ENCODE measurements at regions not wholly inside any gene's neighbourhood (a gene's known extent, or its start where the extent isn't known, plus 50 kb on each side); places are given as distances from the start of the nearest gene placed in this dataset.

DNA sequence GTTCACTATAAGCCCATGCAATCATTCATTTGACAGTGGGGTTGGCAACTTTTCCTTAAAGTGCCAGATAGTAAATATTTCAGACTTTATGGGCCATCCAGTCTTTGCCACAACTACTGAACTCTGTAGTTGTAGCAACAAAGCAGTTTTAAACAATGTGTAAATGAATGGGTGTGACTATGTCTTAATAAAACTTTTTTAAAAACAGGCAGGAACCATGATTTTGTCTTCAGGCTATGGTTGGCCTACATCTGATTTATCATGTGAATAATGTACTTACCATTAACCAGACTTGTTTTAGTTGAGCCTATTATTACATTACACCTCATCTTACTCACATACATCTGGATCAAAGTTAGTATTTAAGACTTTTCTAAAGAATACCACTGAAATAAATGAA is 361.6 kb downstream of the GABRG2 start:
- H3K4me3 ChIP-seq (replicated peaks in 1 of 3; ENCODE audit: insufficient read depth in 1 of 3, low read depth in 1 of 3, low read length in 3 of 3): no peak overlapping the region
- DNase-seq (ENCODE audit: low read depth, low spot score) (no peak), FAIRE-seq (no peak)
- intact Hi-C loops (cut with micrococcal nuclease): no loop called here
- H3K4me2 ChIP-seq (ENCODE audit: insufficient read depth, low read length): no peak overlapping the region
- CTCF ChIA-PET: no interaction called here
- no peak for TF ChIP-seq POLR2A (IDR thresholded peaks at IDR 0.05; ENCODE audit: low read depth, low read length)
- BruUV-seq (replicated peaks): no TSS peak
- H2AFZ ChIP-seq (ENCODE audit: low read depth, low read length): no peak overlapping the region
- no peaks in the 10 kb centered on the region for H3K4me1 ChIP-seq (ENCODE audit: control insufficient read depth, extremely low read depth, insufficient read depth, low read length)
- dilution Hi-C loops (cut with MboI; ENCODE audit: extremely low pct_ligation_motif_present, low sequenced_read_pairs): no loop called here
- H3K36me3 ChIP-seq (ENCODE audit: control insufficient read depth in 2 of 2, extremely low read depth in 1 of 2, insufficient read depth in 2 of 2, low read length in 2 of 2): no peaks in the 10 kb centered on the region
- H3K27ac ChIP-seq (ENCODE audit: insufficient read depth, low read depth, low read length): no peak overlapping the region
- POLR2A ChIA-PET: no interaction called here
- H3K9me3 ChIP-seq (replicated peaks; ENCODE audit: control insufficient read depth, insufficient read depth, low read length): no peaks in the 10 kb centered on the region
- H3K27me3 ChIP-seq (ENCODE audit: control insufficient read depth in 2 of 2, insufficient read depth in 2 of 2, low read length in 2 of 2): no peaks in the 10 kb centered on the region
- H3K79me2 ChIP-seq (ENCODE audit: control insufficient read depth, insufficient read depth, low read length): no peaks in the 10 kb centered on the region
- H3K9me1 ChIP-seq (replicated peaks; ENCODE audit: control insufficient read depth, extremely low read depth, insufficient read depth, low read length): no peaks in the 10 kb centered on the region
- no peaks in the 10 kb centered on the region for H4K20me1 ChIP-seq (replicated peaks; ENCODE audit: control insufficient read depth, extremely low read depth, insufficient read depth, low read length)
- H3K9ac ChIP-seq (replicated peaks; ENCODE audit: extremely low read depth, insufficient read depth, low read length): no peak overlapping the region

DNA sequence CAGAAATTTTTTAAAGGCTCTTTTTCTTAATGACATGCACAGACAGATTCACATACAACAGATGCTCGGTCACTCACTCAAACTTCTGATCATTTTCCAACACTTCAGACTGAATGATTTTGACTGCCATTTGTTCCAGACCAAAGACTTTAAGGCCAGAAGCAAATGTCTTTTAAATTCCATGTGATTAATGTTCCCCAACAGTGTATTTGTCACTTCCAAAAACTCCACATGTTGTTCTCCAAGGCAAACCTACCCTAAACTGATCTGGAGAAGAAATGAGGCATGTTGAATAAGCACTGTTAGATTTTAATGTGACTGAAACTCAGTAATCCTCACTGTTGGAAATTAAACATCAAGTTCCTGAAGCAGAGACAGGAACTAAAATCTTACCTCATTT is 366.7 kb downstream of the GABRG2 start:
- Histone ChIP-seq H4K20me1 (replicated peaks; ENCODE audit: control insufficient read depth, extremely low read depth, insufficient read depth, low read length) (no peaks in the 10 kb centered on the region), H3K79me2 (ENCODE audit: control insufficient read depth, insufficient read depth, low read length) (no peaks in the 10 kb centered on the region), H3K4me1 (ENCODE audit: control insufficient read depth, extremely low read depth, insufficient read depth, low read length) (no peaks in the 10 kb centered on the region), H3K27me3 (ENCODE audit: control insufficient read depth in 2 of 2, insufficient read depth in 2 of 2, low read length in 2 of 2) (no peaks in the 10 kb centered on the region), H3K4me3 (replicated peaks in 1 of 3; ENCODE audit: insufficient read depth in 1 of 3, low read depth in 1 of 3, low read length in 3 of 3) (no peak overlapping the region), H3K9me3 (replicated peaks; ENCODE audit: control insufficient read depth, insufficient read depth, low read length) (no peaks in the 10 kb centered on the region), H3K9me1 (replicated peaks; ENCODE audit: control insufficient read depth, extremely low read depth, insufficient read depth, low read length) (no peaks in the 10 kb centered on the region), H3K27ac (ENCODE audit: insufficient read depth, low read depth, low read length) (no peak overlapping the region), H2AFZ (ENCODE audit: low read depth, low read length) (no peak overlapping the region), H3K4me2 (ENCODE audit: insufficient read depth, low read length) (no peak overlapping the region), H3K9ac (replicated peaks; ENCODE audit: extremely low read depth, insufficient read depth, low read length) (no peak overlapping the region), H3K36me3 (ENCODE audit: control insufficient read depth in 2 of 2, extremely low read depth in 1 of 2, insufficient read depth in 2 of 2, low read length in 2 of 2) (no peaks in the 10 kb centered on the region)
- no peak for DNase-seq (ENCODE audit: low read depth, low spot score)
- intact Hi-C loops (cut with micrococcal nuclease) (no loop called here), dilution Hi-C loops (cut with MboI; ENCODE audit: extremely low pct_ligation_motif_present, low sequenced_read_pairs) (no loop called here)
- FAIRE-seq: no peak
- TF ChIP-seq POLR2A (IDR thresholded peaks at IDR 0.05; ENCODE audit: low read depth, low read length) (no peak), GATA2 (IDR thresholded peaks at IDR 0.05; ENCODE audit: insufficient read depth, insufficient read length, low read depth, low read length) (no peak)
- ChIA-PET CTCF (no interaction called here), POLR2A (no interaction called here)
- no TSS peak for BruUV-seq (replicated peaks)

DNA sequence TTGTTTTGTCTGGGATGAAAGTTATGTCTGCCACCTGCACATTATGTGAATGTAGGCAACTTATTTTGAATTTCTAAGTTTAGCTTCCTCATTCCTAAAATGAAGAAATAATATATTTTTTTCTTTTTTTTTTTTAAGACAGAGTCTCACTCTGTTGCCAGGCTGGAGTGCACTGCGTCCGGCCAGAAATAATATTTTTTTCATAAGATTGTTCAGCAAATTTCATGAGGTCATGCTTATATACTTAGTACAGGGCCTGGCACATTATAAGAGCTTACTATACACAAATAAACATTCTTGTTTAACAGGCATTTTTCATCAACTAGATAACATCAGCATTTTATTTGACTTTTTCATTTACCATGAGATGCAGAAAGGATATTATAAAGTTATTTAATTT is 368.5 kb downstream of the GABRG2 start:
- H3K27ac ChIP-seq (ENCODE audit: insufficient read depth, low read depth, low read length): no peak overlapping the region
- no peaks in the 10 kb centered on the region for H3K27me3 ChIP-seq (ENCODE audit: control insufficient read depth in 2 of 2, insufficient read depth in 2 of 2, low read length in 2 of 2)
- dilution Hi-C loops (cut with MboI; ENCODE audit: extremely low pct_ligation_motif_present, low sequenced_read_pairs): no loop called here
- H3K4me1 ChIP-seq (ENCODE audit: control insufficient read depth, extremely low read depth, insufficient read depth, low read length): no peaks in the 10 kb centered on the region
- ChIA-PET CTCF (no interaction called here), POLR2A (no interaction called here)
- H3K9me1 ChIP-seq (replicated peaks; ENCODE audit: control insufficient read depth, extremely low read depth, insufficient read depth, low read length): no peaks in the 10 kb centered on the region
- no peaks in the 10 kb centered on the region for H3K36me3 ChIP-seq (ENCODE audit: control insufficient read depth in 2 of 2, extremely low read depth in 1 of 2, insufficient read depth in 2 of 2, low read length in 2 of 2)
- intact Hi-C loops (cut with micrococcal nuclease): no loop called here
- DNase-seq (ENCODE audit: low read depth, low spot score): no peak
- H3K9ac ChIP-seq (replicated peaks; ENCODE audit: extremely low read depth, insufficient read depth, low read length): no peak overlapping the region
- H3K4me3 ChIP-seq (replicated peaks in 1 of 3; ENCODE audit: insufficient read depth in 1 of 3, low read depth in 1 of 3, low read length in 3 of 3): no peak overlapping the region
- no peaks in the 10 kb centered on the region for H3K79me2 ChIP-seq (ENCODE audit: control insufficient read depth, insufficient read depth, low read length)
- no peak overlapping the region for H3K4me2 ChIP-seq (ENCODE audit: insufficient read depth, low read length)
- BruUV-seq (replicated peaks): no TSS peak
- H4K20me1 ChIP-seq (replicated peaks; ENCODE audit: control insufficient read depth, extremely low read depth, insufficient read depth, low read length): no peaks in the 10 kb centered on the region
- no peak for TF ChIP-seq GATA2 (IDR thresholded peaks at IDR 0.05; ENCODE audit: insufficient read depth, insufficient read length, low read depth, low read length)
- TF ChIP-seq FOS (IDR thresholded peaks at IDR 0.05; ENCODE audit: borderline replicate concordance, insufficient read depth, low read length): no peak
- TF ChIP-seq, protein P1, sequence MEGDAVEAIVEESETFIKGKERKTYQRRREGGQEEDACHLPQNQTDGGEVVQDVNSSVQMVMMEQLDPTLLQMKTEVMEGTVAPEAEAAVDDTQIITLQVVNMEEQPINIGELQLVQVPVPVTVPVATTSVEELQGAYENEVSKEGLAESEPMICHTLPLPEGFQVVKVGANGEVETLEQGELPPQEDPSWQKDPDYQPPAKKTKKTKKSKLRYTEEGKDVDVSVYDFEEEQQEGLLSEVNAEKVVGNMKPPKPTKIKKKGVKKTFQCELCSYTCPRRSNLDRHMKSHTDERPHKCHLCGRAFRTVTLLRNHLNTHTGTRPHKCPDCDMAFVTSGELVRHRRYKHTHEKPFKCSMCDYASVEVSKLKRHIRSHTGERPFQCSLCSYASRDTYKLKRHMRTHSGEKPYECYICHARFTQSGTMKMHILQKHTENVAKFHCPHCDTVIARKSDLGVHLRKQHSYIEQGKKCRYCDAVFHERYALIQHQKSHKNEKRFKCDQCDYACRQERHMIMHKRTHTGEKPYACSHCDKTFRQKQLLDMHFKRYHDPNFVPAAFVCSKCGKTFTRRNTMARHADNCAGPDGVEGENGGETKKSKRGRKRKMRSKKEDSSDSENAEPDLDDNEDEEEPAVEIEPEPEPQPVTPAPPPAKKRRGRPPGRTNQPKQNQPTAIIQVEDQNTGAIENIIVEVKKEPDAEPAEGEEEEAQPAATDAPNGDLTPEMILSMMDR (IDR thresholded peaks at IDR 0.05; ENCODE audit: extremely low read depth in 1 of 2, insufficient read depth in 1 of 2, low read depth in 1 of 2, low read length in 2 of 2): no peak
- no peaks in the 10 kb centered on the region for H3K9me3 ChIP-seq (replicated peaks; ENCODE audit: control insufficient read depth, insufficient read depth, low read length)
- FAIRE-seq: no peak
- H2AFZ ChIP-seq (ENCODE audit: low read depth, low read length): no peak overlapping the region

Data from endothelial cell of umbilical vein (primary cell).